H9 (cell line): ENCODE measurements at regions not wholly inside any gene's neighbourhood (a gene's known extent, or its start where the extent isn't known, plus 50 kb on each side); places are given as distances from the start of the nearest gene placed in this dataset.

Source experiments
- DNase-seq: peaks from one replicate; pipeline ENCODE4 v3.0.0-alpha.2; 2017
- H2AFZ ChIP-seq: one replicate; pipeline ENCODE4 v1.6.1; 2013; ENCODE audit warnings: mild to moderate bottlenecking, low read length, control low read depth, moderate library complexity
- H2AK5ac ChIP-seq: 2 replicates; pipeline ENCODE4 v1.6.1; 2013; ENCODE audit warnings: low read length, control low read depth, mixed read lengths; ENCODE audit not compliant: insufficient read length
- H2BK120ac ChIP-seq: one replicate; pipeline ENCODE4 v1.6.1; 2013; ENCODE audit warnings: low read depth, mild to moderate bottlenecking, low read length, control low read depth, inconsistent platforms; ENCODE audit not compliant: poor library complexity, severe bottlenecking
- H2BK12ac ChIP-seq: 2 replicates; pipeline ENCODE4 v1.6.1; 2013; ENCODE audit warnings: low read length, control low read depth, mixed read lengths, low read depth; ENCODE audit not compliant: insufficient read length
- H2BK15ac ChIP-seq: 2 replicates; pipeline ENCODE4 v1.6.1; 2013; ENCODE audit warnings: low read depth, low read length, control low read depth
- H2BK20ac ChIP-seq: one replicate; pipeline ENCODE4 v1.6.1; 2013; ENCODE audit warnings: low read depth, mild to moderate bottlenecking, low read length, control low read depth, inconsistent platforms; ENCODE audit not compliant: poor library complexity, severe bottlenecking
- H2BK5ac ChIP-seq: 2 replicates; pipeline ENCODE4 v1.6.1; 2013; ENCODE audit warnings: low read length, control low read depth, mixed read lengths; ENCODE audit not compliant: insufficient read length
- H3K14ac ChIP-seq: 2 replicates; pipeline ENCODE4 v1.6.1; 2013; ENCODE audit warnings: low read length, control low read depth; ENCODE audit not compliant: insufficient read depth
- H3K18ac ChIP-seq: 2 replicates; pipeline ENCODE4 v1.6.1; 2013; ENCODE audit warnings: low read depth, mild to moderate bottlenecking, mixed read lengths, low read length, control low read depth; ENCODE audit not compliant: insufficient read length
- H3K23ac ChIP-seq: 2 replicates; pipeline ENCODE4 v1.6.1; 2013; ENCODE audit warnings: low read length, control low read depth, mixed read lengths, low read depth; ENCODE audit not compliant: insufficient read length
- H3K23me2 ChIP-seq: 2 replicates; pipeline ENCODE4 v1.6.1; 2013; ENCODE audit warnings: low read depth, mild to moderate bottlenecking, mixed read lengths, low read length, control low read depth; ENCODE audit not compliant: insufficient read length, poor library complexity, severe bottlenecking
- H3K27ac ChIP-seq: 2 replicates; pipeline ENCODE4 v1.5.1; 2013; ENCODE audit warnings: low read length, control low read depth, mixed read lengths, low read depth; ENCODE audit not compliant: insufficient read length
- H3K27me3 ChIP-seq: 2 replicates; pipeline ENCODE4 v1.6.1; 2013; ENCODE audit warnings: low read length, control low read depth, inconsistent platforms; ENCODE audit not compliant: insufficient read depth
- H3K4ac ChIP-seq: 2 replicates; pipeline ENCODE4 v1.6.1; 2013; ENCODE audit warnings: low read depth, mild to moderate bottlenecking, control low read depth, inconsistent platforms, low read length, moderate library complexity
- H3K4me1 ChIP-seq: 2 replicates; pipeline ENCODE4 v1.6.1; 2013; ENCODE audit warnings: low read length, control low read depth, inconsistent platforms; ENCODE audit not compliant: insufficient read depth
- H3K4me2 ChIP-seq: 2 replicates; pipeline ENCODE4 v1.6.1; 2013; ENCODE audit warnings: low read length, control low read depth, mixed read lengths; ENCODE audit not compliant: insufficient read length, insufficient read depth
- H3K56ac ChIP-seq: 2 replicates; pipeline ENCODE4 v1.6.1; 2013; ENCODE audit warnings: low read depth, mild to moderate bottlenecking, mixed read lengths, low read length, control low read depth; ENCODE audit not compliant: insufficient read length
- H3K79me1 ChIP-seq: 2 replicates; pipeline ENCODE4 v1.6.1; 2013; ENCODE audit warnings: low read depth, mild to moderate bottlenecking, moderate library complexity, low read length, control low read depth, inconsistent platforms; ENCODE audit not compliant: insufficient read depth, poor library complexity, severe bottlenecking
- H3K79me2 ChIP-seq: 2 replicates; pipeline ENCODE4 v1.6.1; 2013; ENCODE audit warnings: low read length, control low read depth, inconsistent platforms; ENCODE audit not compliant: insufficient read depth
- H3K9ac ChIP-seq: 2 replicates; pipeline ENCODE4 v1.6.1; 2013; ENCODE audit warnings: low read length, control low read depth, mixed read lengths; ENCODE audit not compliant: insufficient read length; ENCODE audit errors: extremely low read depth
- H3K9me3 ChIP-seq: one replicate; pipeline ENCODE4 v1.6.1; 2013; ENCODE audit warnings: low read depth, low read length, inconsistent platforms; ENCODE audit not compliant: control insufficient read depth
- H3T11ph ChIP-seq: one replicate; pipeline ENCODE4 v1.6.1; 2013; ENCODE audit warnings: mild to moderate bottlenecking, low read length, control low read depth, inconsistent platforms
- H4K20me1 ChIP-seq: one replicate; pipeline ENCODE4 v1.6.1; 2013; ENCODE audit not compliant: control insufficient read depth, insufficient read length, insufficient read depth
- H4K5ac ChIP-seq: 2 replicates; pipeline ENCODE4 v1.6.1; 2013; ENCODE audit warnings: low read depth, mild to moderate bottlenecking, mixed read lengths, low read length, control low read depth; ENCODE audit not compliant: insufficient read length
- H4K8ac ChIP-seq: replicated peaks from 2 replicates; pipeline ENCODE4 v1.6.1; 2013; ENCODE audit warnings: low read length, control low read depth, mixed read lengths, low read depth; ENCODE audit not compliant: insufficient read length
- H4K91ac ChIP-seq: 2 replicates; pipeline ENCODE4 v1.6.1; 2013; ENCODE audit warnings: low read depth, mild to moderate bottlenecking, moderate library complexity, mixed read lengths, low read length, control low read depth; ENCODE audit not compliant: insufficient read length
- H3K27ac Mint-ChIP-seq, 3 experiments: 2 replicates in 2 of 3; 3 replicates in 1 of 3; pipeline ENCODE4 v1.8.0; 2020 to 2021; ENCODE audit warnings: mixed read lengths in 3 of 3, mild to moderate bottlenecking in 1 of 3, moderate library complexity in 1 of 3
- H3K27me3 Mint-ChIP-seq: 2 replicates; pipeline ENCODE4 v1.8.0; 2021; ENCODE audit warnings: low read depth, mild to moderate bottlenecking, moderate library complexity, mixed read lengths
- H3K36me3 Mint-ChIP-seq, 3 experiments: 2 replicates in 2 of 3; 3 replicates in 1 of 3; pipeline ENCODE4 v1.8.0; 2020 to 2021; ENCODE audit warnings: low read depth in 3 of 3, mixed read lengths in 3 of 3; ENCODE audit not compliant: insufficient read depth in 1 of 3
- H3K4me1 Mint-ChIP-seq, 2 experiments: 2 replicates each; pipeline ENCODE4 v1.8.0; 2020; ENCODE audit warnings: mixed read lengths in 2 of 2
- H3K4me3 Mint-ChIP-seq, 2 experiments: 2 replicates in 1 of 2; 3 replicates in 1 of 2; pipeline ENCODE4 v1.8.0; 2020 to 2021; ENCODE audit warnings: mild to moderate bottlenecking in 2 of 2, mixed read lengths in 2 of 2, moderate library complexity in 1 of 2
- H3K9me3 Mint-ChIP-seq, 2 experiments: 2 replicates in 1 of 2; 3 replicates in 1 of 2; pipeline ENCODE4 v1.8.0; 2020; ENCODE audit warnings: mild to moderate bottlenecking in 2 of 2, mixed read lengths in 2 of 2, moderate library complexity in 1 of 2
- WGBS: extraction: QIAGEN DNeasy Blood & Tissue Kit; methylation state at CpG from one replicate; pipeline ENCODE4 v1.1.7; 2013; ENCODE audit warnings: missing lambda C conversion rate, low lambda C conversion rate, mixed read lengths; ENCODE audit not compliant: insufficient read length; ENCODE audit errors: extremely low coverage; 5-methylcytosine and 5-hydroxymethylcytosine counted together
- TF ChIP-seq, protein P1 (sequence below): fragments of 200-600 bp; sonication (generic); conservative IDR thresholded peaks from 3 replicates; pipeline ENCODE4 v1.8.0; 2021; ENCODE audit warnings: antibody characterized with exemption, mild to moderate bottlenecking

DNA sequence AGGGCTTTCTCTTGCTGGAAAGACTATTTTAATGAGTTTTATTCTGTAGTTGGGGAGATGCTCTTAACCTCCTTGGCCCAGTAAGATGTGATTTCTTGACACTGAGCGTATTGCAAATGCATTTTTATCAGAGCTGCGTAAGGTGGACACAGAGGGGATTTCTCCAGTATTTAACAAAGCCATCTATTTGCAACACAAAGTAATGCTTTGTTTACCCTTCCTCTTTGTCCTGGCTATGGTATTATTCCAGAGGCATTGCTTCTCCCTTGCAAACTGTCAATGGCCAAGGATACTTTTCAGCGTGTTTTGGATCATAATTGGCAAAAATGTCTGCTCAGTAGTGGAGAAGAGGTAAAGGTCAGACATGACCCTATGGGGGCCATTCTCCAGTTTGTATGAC lies 90.8 kb upstream of the PIK3C3 start:
- H3K18ac ChIP-seq: no peak overlapping the region
- H2BK5ac ChIP-seq: no peak overlapping the region
- H3T11ph ChIP-seq: no peak overlapping the region
- H4K20me1 ChIP-seq: no peaks in the 10 kb centered on the region
- H2BK120ac ChIP-seq: no peak overlapping the region
- no peak overlapping the region for H2AFZ ChIP-seq
- H3K23ac ChIP-seq: no peak overlapping the region
- H3K9me3 ChIP-seq: no peaks in the 10 kb centered on the region
- H4K91ac ChIP-seq: no peak overlapping the region
- Mint-ChIP-seq H3K36me3 (no peaks in the 10 kb centered on the region; a peak in 1 of 7 replicates), H3K27me3 (no peaks in the 10 kb centered on the region), H3K9me3 (peaks cover 0 to 3% of the 10 kb centered on the region in 2 experiments; a peak in 1 of 5 replicates), H3K4me1 (peaks cover 17 to 22% of the 10 kb centered on the region in 2 experiments), H3K4me3 (no peak overlapping the region), H3K27ac (0 out of 7 replicates have a peak overlapping the region, but pooled peaks of 1 of the 3 experiments have one; percentile 27)
- H3K14ac ChIP-seq: no peak overlapping the region
- no peaks in the 10 kb centered on the region; the same call in none of the 2 replicates for H3K4me1 ChIP-seq
- no peak overlapping the region for H4K5ac ChIP-seq
- TF ChIP-seq, protein P1, sequence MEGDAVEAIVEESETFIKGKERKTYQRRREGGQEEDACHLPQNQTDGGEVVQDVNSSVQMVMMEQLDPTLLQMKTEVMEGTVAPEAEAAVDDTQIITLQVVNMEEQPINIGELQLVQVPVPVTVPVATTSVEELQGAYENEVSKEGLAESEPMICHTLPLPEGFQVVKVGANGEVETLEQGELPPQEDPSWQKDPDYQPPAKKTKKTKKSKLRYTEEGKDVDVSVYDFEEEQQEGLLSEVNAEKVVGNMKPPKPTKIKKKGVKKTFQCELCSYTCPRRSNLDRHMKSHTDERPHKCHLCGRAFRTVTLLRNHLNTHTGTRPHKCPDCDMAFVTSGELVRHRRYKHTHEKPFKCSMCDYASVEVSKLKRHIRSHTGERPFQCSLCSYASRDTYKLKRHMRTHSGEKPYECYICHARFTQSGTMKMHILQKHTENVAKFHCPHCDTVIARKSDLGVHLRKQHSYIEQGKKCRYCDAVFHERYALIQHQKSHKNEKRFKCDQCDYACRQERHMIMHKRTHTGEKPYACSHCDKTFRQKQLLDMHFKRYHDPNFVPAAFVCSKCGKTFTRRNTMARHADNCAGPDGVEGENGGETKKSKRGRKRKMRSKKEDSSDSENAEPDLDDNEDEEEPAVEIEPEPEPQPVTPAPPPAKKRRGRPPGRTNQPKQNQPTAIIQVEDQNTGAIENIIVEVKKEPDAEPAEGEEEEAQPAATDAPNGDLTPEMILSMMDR: no peak
- no peak overlapping the region for H4K8ac ChIP-seq
- WGBS: no CpG with 5 or more reads among the region's 3 CpGs
- no peak overlapping the region for H2BK20ac ChIP-seq
- no peak overlapping the region for H3K4me2 ChIP-seq
- no peak overlapping the region for H2BK12ac ChIP-seq
- no peaks in the 10 kb centered on the region for H3K79me1 ChIP-seq
- no peak overlapping the region for H2AK5ac ChIP-seq
- no peak overlapping the region for H3K9ac ChIP-seq
- H3K56ac ChIP-seq: no peak overlapping the region
- H3K27ac ChIP-seq: no peak overlapping the region
- H3K4ac ChIP-seq: no peak overlapping the region
- no peaks in the 10 kb centered on the region for H3K27me3 ChIP-seq
- DNase-seq: no peak
- no peaks in the 10 kb centered on the region for H3K79me2 ChIP-seq
- H3K23me2 ChIP-seq: no peaks in the 10 kb centered on the region
- H2BK15ac ChIP-seq: no peak overlapping the region
